Right lobe of liver (tissue), 4 donors: ENCODE measurements at regions not wholly inside any gene's neighbourhood (a gene's known extent, or its start where the extent isn't known, plus 50 kb on each side); places are given as distances from the start of the nearest gene placed in this dataset.

Experiments
- CTCF ChIP-seq, 4 donors: fragments of 200-600 bp in 3 of 4; fragments of 450-650 bp in 1 of 4; IDR thresholded peaks; one replicate each; pipeline versions ENCODE4 v1.5.1 to v1.8.0; 2016 to 2022; ENCODE audit warnings: antibody characterized with exemption in 4 of 4, mild to moderate bottlenecking in 2 of 4
- POLR2A ChIP-seq: fragments of 450-650 bp; IDR thresholded peaks from one replicate; pipeline ENCODE4 v1.6.1; 2017; ENCODE audit warnings: antibody characterized with exemption, mild to moderate bottlenecking
- donor health status: DM: no; HTN: no; CAD: no.
- donor health status: DM: no; HTN: no; CAD: no.
- donor health status: DM: no; HTN: yes; CAD: no.

GRCh38 chr5:68562308-68562707, 346.8 kb downstream of the PIK3R1 start:
- TF ChIP-seq CTCF (IDR thresholded peaks at IDR 0.05) (no peak), POLR2A (peak; percentile 13)
